ENCODE measurements at regions not wholly inside any gene's neighbourhood (a gene's known extent, or its start where the extent isn't known, plus 50 kb on each side); places are given as distances from the start of the nearest gene placed in this dataset.

- no peaks in the 10 kb centered on the region for H3K27me3 ChIP-seq (ENCODE audit: control insufficient read depth, insufficient read depth, low read length)
- no peak for TF ChIP-seq CTCF (IDR thresholded peaks at IDR 0.05; ENCODE audit: insufficient read depth, low read depth, low read length)
- ChIA-PET POLR2A (no interaction called here), CTCF (no interaction called here)
- H3K36me3 ChIP-seq (ENCODE audit: control insufficient read depth, insufficient read depth, low read length): no peaks in the 10 kb centered on the region
- DNase-seq (ENCODE audit: low read depth): no peak
- no peak overlapping the region for H3K4me3 ChIP-seq (ENCODE audit: low read depth, low read length)
These were observed 75.9 kb upstream of the IRX6 start for GRCh38 chr16:55248058-55248457.

GRCh38 chr16:55248494-55248893 lies 75.5 kb upstream of the IRX6 start:
- Histone ChIP-seq H3K27me3 (ENCODE audit: control insufficient read depth, insufficient read depth, low read length) (no peaks in the 10 kb centered on the region), H3K4me3 (ENCODE audit: low read depth, low read length) (no peak overlapping the region), H3K36me3 (ENCODE audit: control insufficient read depth, insufficient read depth, low read length) (no peaks in the 10 kb centered on the region)
- ChIA-PET CTCF (no interaction called here), POLR2A (no interaction called here)
- DNase-seq (ENCODE audit: low read depth): no peak
- no peak for TF ChIP-seq CTCF (IDR thresholded peaks at IDR 0.05; ENCODE audit: insufficient read depth, low read depth, low read length)

- no peaks in the 10 kb centered on the region for H3K36me3 ChIP-seq (ENCODE audit: control insufficient read depth, insufficient read depth, low read length)
- ChIA-PET CTCF (no interaction called here), POLR2A (no interaction called here)
- DNase-seq (ENCODE audit: low read depth): no peak
- no peaks in the 10 kb centered on the region for H3K27me3 ChIP-seq (ENCODE audit: control insufficient read depth, insufficient read depth, low read length)
- no peak for TF ChIP-seq CTCF (IDR thresholded peaks at IDR 0.05; ENCODE audit: insufficient read depth, low read depth, low read length)
- H3K4me3 ChIP-seq (ENCODE audit: low read depth, low read length): no peak overlapping the region
These were observed 74.6 kb upstream of the IRX6 start for GRCh38 chr16:55249361-55249760.

- DNase-seq (ENCODE audit: low read depth): no peak
- no peak for TF ChIP-seq CTCF (IDR thresholded peaks at IDR 0.05; ENCODE audit: insufficient read depth, low read depth, low read length)
- CTCF ChIA-PET: no interaction called here
- Histone ChIP-seq H3K4me3 (ENCODE audit: low read depth, low read length) (no peak overlapping the region), H3K36me3 (ENCODE audit: control insufficient read depth, insufficient read depth, low read length) (no peaks in the 10 kb centered on the region), H3K27me3 (ENCODE audit: control insufficient read depth, insufficient read depth, low read length) (no peaks in the 10 kb centered on the region)
- POLR2A ChIA-PET: no interaction called here
These were observed 74.1 kb upstream of the IRX6 start for GRCh38 chr16:55249936-55250335.

GRCh38 chr16:55250701-55251100 lies 73.3 kb upstream of the IRX6 start:
- no peak for TF ChIP-seq CTCF (IDR thresholded peaks at IDR 0.05; ENCODE audit: insufficient read depth, low read depth, low read length)
- CTCF ChIA-PET: no interaction called here

More at GRCh38 chr16:55250701-55251100, 73.3 kb upstream of the IRX6 start:
- no peaks in the 10 kb centered on the region for H3K36me3 ChIP-seq (ENCODE audit: control insufficient read depth, insufficient read depth, low read length)
- no peak for DNase-seq (ENCODE audit: low read depth)
- H3K4me3 ChIP-seq (ENCODE audit: low read depth, low read length): no peak overlapping the region
- POLR2A ChIA-PET: no interaction called here
- H3K27me3 ChIP-seq (ENCODE audit: control insufficient read depth, insufficient read depth, low read length): no peaks in the 10 kb centered on the region

All from BJ (cell line).